Ovary (tissue), 7 donors: ENCODE measurements at regions not wholly inside any gene's neighbourhood (a gene's known extent, or its start where the extent isn't known, plus 50 kb on each side); places are given as distances from the start of the nearest gene placed in this dataset.

Experiments used
- DNase-seq, 5 donors: peaks; one replicate each; pipeline ENCODE4 v3.0.0-alpha.2; 2019 to 2020
- H3K27ac ChIP-seq, 2 donors: fragments of 200-600 bp; one replicate each; pipeline versions ENCODE4 v1.5.1 to v1.8.0; 2019 to 2022
- H3K27me3 ChIP-seq: fragments of 200-600 bp; one replicate; pipeline ENCODE4 v1.8.0; 2022
- H3K36me3 ChIP-seq: fragments of 200-600 bp; sonication (generic); one replicate; pipeline ENCODE4 v1.5.1; 2019
- H3K4me1 ChIP-seq: one replicate; pipeline ENCODE4 v1.8.1; 2013; ENCODE audit warnings: mild to moderate bottlenecking, moderate library complexity; ENCODE audit not compliant: insufficient read depth
- H3K4me3 ChIP-seq: fragments of 200-600 bp; sonication (generic); one replicate; pipeline ENCODE4 v1.5.1; 2017
- H3K9me3 ChIP-seq, 2 donors: fragments of 200-600 bp in 1 of 2; sonication (generic) in 1 of 2; one replicate each; pipeline versions ENCODE4 v1.5.1 to v1.8.1; 2013 to 2019; ENCODE audit warnings: mild to moderate bottlenecking in 1 of 2, moderate library complexity in 1 of 2
- EP300 ChIP-seq: sonication (generic); formaldehyde crosslinking; IDR thresholded peaks from one replicate; pipeline ENCODE4 v1.6.1; 2017; ENCODE audit warnings: antibody characterized with exemption
- POLR2A ChIP-seq: fragments of 450-650 bp; IDR thresholded peaks from one replicate; pipeline ENCODE4 v1.6.1; 2017; ENCODE audit warnings: antibody characterized with exemption, mild to moderate bottlenecking, moderate library complexity
- WGBS, 3 donors: extraction: QIAGEN DNeasy Blood & Tissue Kit in 1 of 3; methylation state at CpG; one replicate each; pipeline versions ENCODE4 v1.1.5 to v1.1.7; 2013 to 2017; 5-methylcytosine and 5-hydroxymethylcytosine counted together
- intact Hi-C, 4 donors: fragments of 100-400 bp; cut with DNase I; formaldehyde crosslinking; loops; one replicate each; pipeline versions ENCODE4 v1.11.0 to v1.15.1; 2022 to 2023
- TF ChIP-seq, protein P1 (sequence below), 3 donors: fragments of 450-650 bp in 2 of 3; fragments of 200-600 bp in 1 of 3; IDR thresholded peaks; one replicate each; pipeline versions ENCODE4 v1.5.1 to v1.8.0; 2016 to 2022; ENCODE audit warnings: antibody characterized with exemption in 3 of 3, mild to moderate bottlenecking in 1 of 3
- donor health status: DM: no; HTN: no; CAD: no; lungs with moderate emphysema.
- donor health status: DM: no; HTN: no; CAD: no.
- donor health status: Bipolar disorder and iron deficiency.
- donor health status: DM: no; HTN: no; CAD: no.
- donor health status: DM: yes; HTN: yes; CAD: no.

DNA sequence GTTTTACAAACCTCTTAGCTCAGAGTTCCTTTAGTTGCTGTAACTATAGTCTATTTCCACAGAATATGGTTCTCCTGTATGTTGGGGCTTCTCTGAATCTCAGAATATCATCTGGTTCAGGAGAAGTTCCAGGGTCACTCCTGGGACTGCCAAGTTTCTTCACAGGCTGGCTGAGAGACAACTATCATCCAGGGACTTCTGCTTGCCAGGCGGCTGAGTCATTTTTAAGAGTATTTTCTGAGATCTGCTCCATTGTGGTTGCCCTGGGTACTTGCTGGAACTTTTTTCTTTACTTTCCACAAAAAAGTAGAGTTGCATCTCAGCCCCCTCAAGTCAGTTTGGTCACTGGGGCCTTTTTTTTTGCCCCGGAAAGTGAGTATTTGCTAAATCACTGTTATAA, 566.5 kb downstream of the LRRC70 start:
- intact Hi-C loops = no loop called here
- Histone ChIP-seq H3K36me3 (no peaks in the 10 kb centered on the region), H3K4me1 (no peaks in the 10 kb centered on the region), H3K4me3 (no peak overlapping the region), H3K27ac (no peak overlapping the region), H3K9me3 (no peaks in the 10 kb centered on the region), H3K27me3 (no peaks in the 10 kb centered on the region)
- DNase-seq = no peak
- TF ChIP-seq POLR2A (no peak), EP300 (no peak)
- TF ChIP-seq, protein P1, sequence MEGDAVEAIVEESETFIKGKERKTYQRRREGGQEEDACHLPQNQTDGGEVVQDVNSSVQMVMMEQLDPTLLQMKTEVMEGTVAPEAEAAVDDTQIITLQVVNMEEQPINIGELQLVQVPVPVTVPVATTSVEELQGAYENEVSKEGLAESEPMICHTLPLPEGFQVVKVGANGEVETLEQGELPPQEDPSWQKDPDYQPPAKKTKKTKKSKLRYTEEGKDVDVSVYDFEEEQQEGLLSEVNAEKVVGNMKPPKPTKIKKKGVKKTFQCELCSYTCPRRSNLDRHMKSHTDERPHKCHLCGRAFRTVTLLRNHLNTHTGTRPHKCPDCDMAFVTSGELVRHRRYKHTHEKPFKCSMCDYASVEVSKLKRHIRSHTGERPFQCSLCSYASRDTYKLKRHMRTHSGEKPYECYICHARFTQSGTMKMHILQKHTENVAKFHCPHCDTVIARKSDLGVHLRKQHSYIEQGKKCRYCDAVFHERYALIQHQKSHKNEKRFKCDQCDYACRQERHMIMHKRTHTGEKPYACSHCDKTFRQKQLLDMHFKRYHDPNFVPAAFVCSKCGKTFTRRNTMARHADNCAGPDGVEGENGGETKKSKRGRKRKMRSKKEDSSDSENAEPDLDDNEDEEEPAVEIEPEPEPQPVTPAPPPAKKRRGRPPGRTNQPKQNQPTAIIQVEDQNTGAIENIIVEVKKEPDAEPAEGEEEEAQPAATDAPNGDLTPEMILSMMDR (IDR thresholded peaks at IDR 0.05) = no peak
- 78 to 91% (median 89%) methylated on average over 2 of the region's 2 CpGs for WGBS, 3 donors

DNA sequence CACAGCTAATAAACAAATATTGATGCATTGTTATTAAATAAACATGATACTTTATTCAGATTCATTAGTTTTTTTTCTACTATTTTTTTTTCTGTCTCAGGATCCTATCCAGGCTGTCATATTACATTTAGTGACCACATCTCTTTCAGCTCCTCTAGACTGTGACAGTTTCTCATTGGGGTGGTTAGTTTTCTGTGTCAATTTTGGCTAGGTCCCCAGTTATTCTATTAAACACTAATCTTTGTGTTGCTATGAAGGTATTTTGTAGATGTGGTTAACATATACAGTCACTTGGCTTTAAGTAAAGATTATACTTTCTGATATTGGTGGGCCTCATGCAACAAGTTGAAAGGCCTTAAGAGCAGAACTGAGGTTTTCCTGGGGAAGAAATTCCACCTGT, 563.0 kb downstream of the LRRC70 start:
- no peak for TF ChIP-seq EP300
- TF ChIP-seq, protein P1 (IDR thresholded peaks at IDR 0.05) = no peak
- no peak for TF ChIP-seq POLR2A
- Histone ChIP-seq H3K27me3 (no peaks in the 10 kb centered on the region), H3K9me3 (no peaks in the 10 kb centered on the region), H3K4me1 (no peaks in the 10 kb centered on the region), H3K36me3 (no peaks in the 10 kb centered on the region), H3K4me3 (no peak overlapping the region), H3K27ac (no peak overlapping the region)
- DNase-seq = no peak
- intact Hi-C loops = no loop called here

DNA sequence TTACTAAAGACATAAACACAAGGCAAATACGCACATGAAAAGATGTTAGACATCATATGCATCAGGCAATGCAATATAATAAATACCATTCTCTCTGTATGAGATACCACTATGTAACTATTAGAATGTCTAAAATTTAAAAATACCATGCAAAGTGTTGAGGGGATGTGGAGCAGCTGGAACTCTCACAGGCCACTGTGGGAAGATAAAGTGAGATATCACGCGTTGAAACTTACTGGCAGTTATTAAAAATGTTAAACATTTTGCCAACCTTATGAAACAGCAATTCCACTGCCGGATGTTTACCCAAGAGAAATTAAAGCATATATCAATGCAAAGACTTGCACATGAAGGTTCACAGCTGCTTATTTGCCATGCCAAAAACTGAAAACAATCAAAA, 556.7 kb downstream of the LRRC70 start:
- no peak overlapping the region for H3K27ac ChIP-seq
- H3K4me1 ChIP-seq = no peaks in the 10 kb centered on the region
- H3K27me3 ChIP-seq = no peaks in the 10 kb centered on the region
- WGBS, 3 donors = 48 to 66% (median 48%) methylated on average over 4 of the region's 4 CpGs
- no peaks in the 10 kb centered on the region for H3K9me3 ChIP-seq
- intact Hi-C loops = no loop called here
- DNase-seq = no peak
- H3K36me3 ChIP-seq = no peaks in the 10 kb centered on the region
- TF ChIP-seq POLR2A = no peak
- TF ChIP-seq, protein P1 (IDR thresholded peaks at IDR 0.05) = no peak
- TF ChIP-seq EP300 = no peak
- H3K4me3 ChIP-seq = no peak overlapping the region

DNA sequence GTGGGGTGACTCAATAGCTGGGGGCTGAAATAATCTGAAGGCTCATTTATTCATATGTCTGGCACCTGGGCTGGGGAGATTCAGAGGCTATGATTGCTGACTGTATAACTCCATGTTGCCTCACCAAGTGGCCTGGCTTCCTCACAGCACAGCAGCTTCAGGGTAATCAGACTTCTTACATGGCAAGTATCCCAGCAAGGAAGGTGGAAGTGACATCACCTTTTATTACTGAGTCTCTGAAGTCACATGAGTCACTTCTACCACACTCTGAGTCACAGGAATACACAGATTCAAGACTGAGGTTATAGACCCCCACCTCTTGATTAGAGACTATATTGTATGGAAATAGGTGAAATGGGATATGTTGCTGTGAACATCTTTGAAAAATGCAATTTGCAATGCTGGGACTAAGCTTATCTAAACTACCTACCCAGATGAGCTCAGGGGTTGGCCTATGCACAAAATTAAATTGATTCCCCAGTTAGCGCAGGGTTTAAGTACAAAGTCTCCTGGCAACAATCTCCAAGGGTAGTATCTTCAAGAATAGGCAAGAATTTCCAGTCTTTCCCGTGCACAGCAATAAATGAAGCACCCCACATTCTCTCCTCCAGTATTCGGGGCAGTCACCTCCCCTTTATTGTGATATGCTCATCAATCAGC, 553.1 kb downstream of the LRRC70 start:
- WGBS, 3 donors = 92 to 97% (median 93%) methylated on average over 3 of the region's 3 CpGs
- TF ChIP-seq EP300 (no peak), POLR2A (no peak)
- TF ChIP-seq, protein P1 (IDR thresholded peaks at IDR 0.05) = no peak
- no peak overlapping the region for H3K4me3 ChIP-seq
- no peaks in the 10 kb centered on the region for H3K27me3 ChIP-seq
- intact Hi-C loops = no loop called here
- H3K36me3 ChIP-seq = no peaks in the 10 kb centered on the region
- no peaks in the 10 kb centered on the region for H3K4me1 ChIP-seq
- no peak overlapping the region for H3K27ac ChIP-seq
- H3K9me3 ChIP-seq = no peaks in the 10 kb centered on the region
- DNase-seq = no peak
